NCI-H524 treated with DMSO at 0.1 percent for 48 hours (cell line): ENCODE measurements at regions not wholly inside any gene's neighbourhood (a gene's known extent, or its start where the extent isn't known, plus 50 kb on each side); places are given as distances from the start of the nearest gene placed in this dataset.
A peak's percentile ranks its signal among the peaks of the same experiment; 100 is the strongest.
"Not testable (repeated sequence)": the region's sequence is repeated elsewhere in the genome, so short reads cannot be mapped to it uniquely, and the experiment has no call there.

ENCODE experiments used
- DNase-seq: peaks from one replicate; lab custom pipeline; 2025; lab: John Stamatoyannopoulos, UW

DNA sequence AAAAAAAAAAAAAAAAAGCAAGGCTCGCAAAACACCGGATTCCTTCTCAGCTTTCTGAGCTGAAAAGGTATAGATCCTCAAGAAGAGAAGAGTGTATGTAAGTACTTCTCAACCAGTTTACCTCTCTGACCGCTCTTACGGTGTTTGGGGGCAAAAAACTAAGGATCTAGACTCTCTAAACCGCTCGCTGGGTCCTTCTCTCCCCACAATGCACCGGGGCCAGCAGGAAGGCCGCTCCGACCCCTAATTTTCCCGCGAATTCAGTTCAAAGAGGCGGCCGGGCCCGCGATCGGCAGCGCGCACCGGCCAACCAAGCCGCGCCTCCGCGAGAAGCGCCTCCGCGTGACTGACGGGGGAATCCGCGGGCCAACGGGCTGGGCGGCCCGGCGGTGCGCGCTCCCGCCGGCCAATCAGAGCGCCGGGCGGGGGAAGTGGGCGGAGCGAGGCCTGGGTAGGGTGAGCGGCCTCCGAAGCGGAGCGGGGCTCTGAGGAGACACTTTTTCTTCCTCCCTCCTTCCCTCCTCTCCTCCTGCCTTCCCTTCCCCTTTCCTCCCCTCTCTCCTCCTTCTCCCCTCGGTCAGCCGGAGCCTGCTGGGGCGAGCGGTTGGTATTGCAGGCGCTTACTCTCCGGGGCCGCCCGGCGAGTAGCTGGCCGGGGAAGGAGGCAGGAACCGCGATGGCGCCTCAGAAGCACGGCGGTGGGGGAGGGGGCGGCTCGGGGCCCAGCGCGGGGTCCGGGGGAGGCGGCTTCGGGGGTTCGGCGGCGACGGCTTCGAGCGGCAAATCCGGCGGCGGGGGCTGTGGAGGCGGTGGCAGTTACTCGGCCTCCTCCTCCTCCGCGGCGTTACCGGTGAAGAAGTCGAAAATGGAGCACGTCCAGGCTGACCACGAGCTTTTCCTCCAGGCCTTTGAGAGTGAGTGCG is 93.0 kb downstream of the CRLF3 start:
- DNase-seq = peak; percentile 76

DNA sequence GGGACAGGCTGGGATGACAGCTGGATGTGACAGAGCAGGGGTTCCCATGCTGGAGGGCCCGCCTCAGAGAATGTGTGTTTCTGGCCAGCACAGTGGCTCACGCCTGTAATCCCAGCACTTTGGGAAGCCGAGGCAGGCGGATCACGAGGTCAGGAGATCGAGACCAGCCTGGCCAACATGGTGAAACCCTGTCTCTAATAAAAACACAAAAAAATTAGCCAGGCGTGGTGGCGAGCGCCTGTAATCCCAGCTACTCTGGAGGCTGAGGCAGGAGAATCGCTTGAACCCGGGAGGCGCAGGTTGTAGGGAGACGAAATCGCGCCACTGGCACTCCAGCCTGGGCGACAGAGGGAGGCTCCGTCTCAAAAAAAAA is 93.7 kb downstream of the CRLF3 start:
- DNase-seq = not testable (repeated sequence)

DNA sequence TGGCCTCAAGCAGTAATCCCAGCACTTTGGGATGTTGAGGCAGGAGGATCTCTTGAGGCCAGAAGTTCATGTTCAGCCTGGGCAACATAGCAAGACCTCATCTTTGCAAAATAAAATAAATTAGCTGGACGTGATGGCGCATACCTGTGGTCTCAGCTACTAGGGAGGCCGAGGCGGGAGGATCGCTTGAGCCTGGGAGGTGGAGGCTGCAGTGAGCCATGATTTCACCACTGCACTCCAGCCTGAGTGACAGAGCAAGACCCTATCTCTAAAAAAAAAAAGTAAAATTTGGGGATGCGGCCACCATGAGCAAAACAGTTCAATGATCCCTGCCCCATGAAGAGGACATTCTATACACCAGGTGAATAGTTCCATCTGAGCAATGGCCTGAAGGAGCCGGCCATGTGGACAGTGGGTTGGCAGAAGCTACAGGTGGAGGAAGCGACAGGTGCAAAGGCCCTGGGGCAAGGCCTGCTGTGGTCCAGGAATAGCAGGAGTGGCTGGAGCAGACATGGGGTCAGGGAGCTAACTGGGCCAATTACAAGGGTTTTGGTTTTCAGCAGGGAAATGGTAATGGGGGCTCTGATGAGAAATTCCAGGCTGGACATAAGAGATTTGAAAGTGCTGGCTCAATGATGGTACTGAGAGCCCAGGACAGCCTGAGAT is 94.2 kb downstream of the CRLF3 start:
- not testable (repeated sequence) for DNase-seq

DNA sequence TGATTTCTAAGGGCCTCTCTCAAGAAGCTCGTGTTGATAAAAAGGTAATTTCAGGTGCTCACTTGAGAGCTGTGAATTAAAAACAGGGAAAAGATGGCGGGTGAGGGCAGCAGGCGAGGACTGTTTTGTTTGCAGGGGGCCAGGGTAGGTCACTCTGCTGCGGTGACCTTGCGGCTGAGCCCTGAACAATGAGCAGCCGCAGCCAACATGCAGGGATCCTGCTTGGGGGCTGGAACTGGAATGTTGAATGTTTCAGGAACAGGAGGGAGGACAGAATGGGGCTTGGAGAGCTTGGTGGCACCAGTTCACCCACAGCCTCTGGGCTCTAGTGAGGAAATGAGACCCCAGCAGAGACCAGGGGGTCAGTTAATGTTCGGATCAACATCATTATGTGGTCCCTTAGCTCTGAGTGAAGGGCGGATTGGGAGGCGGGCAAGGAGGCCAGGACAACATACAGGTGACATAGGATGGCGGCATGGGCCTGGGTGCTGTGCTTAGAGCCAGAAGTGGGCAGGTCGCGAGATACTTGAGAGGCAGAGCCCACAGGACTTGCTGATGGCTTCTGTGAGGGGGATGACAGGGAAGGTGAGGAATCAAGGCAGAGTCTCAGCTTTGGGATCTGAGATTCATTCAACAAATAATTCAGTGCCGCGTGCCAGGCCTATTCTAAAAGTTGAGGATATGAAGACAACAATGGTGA is 94.9 kb downstream of the CRLF3 start:
- not testable (repeated sequence) for DNase-seq

DNA sequence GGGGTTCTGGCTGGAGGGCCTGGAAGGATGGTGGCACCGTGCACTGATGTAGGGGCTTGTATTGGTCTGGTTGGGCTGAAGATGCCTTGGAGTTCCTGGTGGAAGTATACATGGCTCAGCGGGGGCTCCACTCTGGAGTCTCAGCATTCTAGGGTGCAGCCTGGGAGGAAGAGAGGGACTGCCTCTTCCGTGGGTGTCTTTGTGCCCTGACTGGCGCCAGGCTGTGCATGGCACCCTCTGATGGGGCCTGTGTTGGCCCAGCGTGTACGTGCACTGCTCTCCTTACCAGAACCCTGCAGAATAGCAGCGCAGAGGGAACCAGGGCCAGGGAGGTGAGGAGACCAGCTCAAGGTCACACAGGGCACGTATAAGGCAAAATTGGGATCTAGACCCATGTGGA is 97.0 kb downstream of the CRLF3 start:
- DNase-seq = not testable (repeated sequence)

DNA sequence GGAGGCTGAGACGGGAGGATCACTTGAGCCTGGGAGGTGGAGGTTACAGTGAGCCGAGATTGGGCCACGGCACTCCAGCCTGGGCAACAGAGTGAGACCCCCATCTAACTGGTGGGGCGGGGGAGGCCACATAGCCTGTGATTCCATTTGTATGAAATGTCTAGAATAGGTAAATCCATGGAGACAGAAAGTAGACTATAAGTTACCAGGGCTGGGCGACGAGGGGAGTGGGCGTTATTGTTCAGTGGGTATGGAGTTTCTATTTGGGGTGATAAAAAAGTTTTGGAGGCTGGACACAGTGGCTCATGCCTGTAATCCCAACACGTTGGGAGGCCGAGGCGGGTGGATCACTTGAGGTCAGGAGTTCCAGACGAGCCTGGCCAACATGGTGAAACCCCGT is 97.8 kb downstream of the CRLF3 start:
- DNase-seq = not testable (repeated sequence)

DNA sequence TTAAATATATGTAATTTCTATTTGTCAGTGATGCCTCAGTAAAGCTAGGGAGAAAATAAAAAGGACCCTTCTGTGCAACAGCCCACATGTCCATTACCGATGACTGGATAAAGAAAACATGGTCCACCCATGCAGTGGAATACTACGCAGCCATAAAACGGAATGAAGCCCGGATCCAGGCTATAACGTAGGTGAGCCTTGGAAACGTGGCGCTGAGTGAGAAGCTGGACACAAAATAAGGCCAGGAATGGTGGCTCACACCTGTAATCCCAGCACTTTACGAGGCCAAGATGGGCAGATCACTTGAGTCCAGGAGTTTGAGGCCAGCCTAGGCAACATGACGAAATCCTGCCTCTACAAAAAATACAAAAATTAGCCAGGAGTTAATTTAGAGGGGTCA is 98.2 kb downstream of the CRLF3 start:
- not testable (repeated sequence) for DNase-seq

DNA sequence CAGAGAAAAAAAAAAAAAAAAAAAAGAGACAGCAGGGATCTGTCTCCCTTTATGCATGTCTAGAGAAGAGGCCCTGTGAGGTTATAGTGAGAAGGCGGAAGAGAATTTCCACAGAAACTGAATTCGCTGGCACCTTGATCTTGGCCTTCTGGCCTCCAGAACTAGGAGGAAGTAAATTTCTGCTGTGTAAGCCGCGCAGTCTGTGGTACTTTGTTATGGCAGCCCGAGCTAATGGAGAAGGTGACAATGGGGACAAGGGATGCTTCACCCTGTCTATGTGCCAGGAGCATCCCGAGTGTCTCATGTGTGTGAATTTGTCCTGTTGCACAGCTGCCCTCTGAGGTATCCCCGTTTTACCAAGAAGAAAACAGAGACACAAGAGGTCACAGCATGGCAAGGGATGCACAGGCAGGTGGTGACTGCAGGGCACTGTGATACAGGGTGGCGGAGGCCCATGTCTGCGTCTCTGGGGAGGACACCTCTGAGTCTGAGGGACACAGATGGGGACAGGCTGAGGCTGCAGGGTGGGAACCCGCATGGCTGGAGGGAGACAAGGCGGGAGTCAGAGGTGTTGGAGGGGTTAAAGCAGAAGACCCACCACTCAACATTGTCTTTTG is 100.3 kb downstream of the CRLF3 start:
- DNase-seq = not testable (repeated sequence)

DNA sequence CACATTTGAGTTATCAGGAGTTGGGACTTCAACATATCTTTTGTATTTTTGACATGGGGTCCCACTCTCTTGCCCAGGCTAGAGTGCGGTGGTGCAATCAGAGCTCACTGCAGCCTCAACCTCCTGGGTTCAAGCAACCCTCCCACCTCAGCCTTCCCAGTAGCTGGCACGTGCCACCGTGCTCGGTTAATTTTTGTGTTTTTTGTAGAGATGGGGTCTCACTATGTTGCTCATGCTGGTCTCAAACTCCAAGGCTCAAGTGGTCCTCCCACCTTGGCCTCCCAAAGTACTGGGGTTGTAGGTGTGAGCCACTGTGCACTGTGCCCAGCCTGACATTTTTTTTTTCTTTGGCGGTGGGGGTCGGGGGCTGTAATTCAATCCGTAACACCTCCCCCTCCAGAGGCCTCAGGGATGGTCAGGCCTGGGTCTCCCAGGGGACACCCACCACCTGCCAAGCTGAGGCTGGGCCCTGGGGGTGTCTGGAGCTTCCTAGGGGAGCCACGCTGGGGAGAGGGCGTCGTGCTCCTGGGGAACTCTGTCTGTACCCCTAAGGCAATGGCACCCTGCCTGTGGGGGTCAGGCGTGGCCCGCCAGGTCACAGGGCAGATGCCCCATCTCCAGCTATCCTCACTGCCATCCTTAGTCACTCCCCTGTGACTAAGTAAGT is 102.2 kb downstream of the CRLF3 start:
- DNase-seq = not testable (repeated sequence)

DNA sequence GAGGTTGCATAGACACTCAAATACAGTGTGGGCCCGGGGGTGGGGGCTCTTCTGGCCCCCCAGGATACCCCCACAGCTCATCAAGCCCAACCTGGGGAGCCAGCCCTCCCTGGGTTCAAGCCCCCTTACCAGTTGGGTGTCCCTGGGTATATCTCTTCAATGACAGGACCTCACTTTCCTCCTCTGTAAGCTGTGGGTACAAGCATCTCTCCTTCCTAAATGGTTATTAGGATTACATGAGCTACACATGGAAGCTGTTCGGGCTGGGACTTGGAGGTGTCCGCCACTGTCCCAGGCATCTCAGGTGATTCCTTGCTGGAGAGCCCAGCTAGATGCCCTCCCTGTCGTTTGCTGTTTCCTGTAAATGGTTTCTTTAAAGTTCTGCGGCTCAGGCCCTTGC is 103.5 kb downstream of the CRLF3 start:
- DNase-seq = not testable (repeated sequence)

DNA sequence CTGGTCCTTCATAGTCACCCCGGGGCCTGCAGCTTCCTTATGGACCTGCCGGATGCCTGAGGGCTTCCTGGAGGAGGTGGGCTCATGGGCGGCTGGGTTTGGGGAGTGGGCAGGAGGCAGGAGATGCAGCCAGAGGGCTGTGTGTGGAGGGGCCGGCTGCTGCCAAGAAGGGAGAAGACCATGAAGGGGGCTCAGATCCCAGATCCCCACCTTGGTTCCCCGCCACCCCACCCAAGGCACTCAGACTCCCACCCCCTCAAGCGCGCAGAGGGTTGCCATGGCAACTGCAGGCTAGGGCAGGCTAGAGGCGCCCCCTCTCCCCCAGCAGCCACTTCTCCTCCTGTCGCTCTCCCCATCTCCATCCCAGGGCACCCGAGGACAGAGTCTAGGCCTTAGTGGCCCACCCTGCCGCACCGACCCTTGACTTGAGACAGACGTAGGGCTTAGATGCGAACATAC is 104.5 kb downstream of the CRLF3 start:
- DNase-seq = no peak

DNA sequence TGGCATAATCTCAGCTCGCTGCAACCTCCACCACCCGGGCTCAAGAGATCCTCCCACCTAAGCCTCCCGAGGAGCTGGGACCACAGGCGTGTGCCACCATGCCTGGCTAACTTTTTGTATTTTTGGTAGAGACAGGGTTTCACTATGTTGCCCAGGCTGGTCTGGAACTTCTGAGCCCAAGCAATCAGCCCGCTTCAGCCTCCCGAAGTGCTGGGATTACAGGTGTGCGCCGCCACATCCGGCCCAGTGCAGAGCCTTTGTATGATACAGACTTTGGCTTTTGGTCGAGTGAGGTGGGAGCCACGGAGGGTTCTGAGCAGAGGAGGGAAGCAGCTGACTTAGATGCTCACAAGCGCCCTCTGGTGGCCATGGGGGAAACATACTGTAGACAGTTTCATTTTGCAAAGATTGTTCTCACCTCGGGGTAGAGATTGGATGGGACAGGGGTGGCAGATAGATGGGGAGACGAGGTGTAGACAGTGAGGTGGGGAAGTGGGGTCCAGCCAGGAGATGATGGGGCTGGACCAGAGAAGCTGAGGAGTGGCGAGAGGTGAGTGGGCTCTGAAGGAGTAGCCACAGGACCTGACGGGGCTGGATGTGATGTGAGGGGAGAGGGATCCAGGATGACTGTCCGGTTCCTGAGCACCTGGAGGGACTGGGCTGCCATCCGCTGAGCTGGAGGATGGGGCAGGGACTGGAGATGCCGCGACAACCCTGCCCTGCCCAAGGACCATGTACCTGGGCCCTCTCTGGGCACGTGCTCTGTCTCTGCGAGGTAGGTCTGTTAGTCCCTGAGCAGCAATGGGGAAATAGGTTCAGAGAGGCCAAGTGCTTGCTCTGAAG is 105.1 kb downstream of the CRLF3 start:
- not testable (repeated sequence) for DNase-seq

DNA sequence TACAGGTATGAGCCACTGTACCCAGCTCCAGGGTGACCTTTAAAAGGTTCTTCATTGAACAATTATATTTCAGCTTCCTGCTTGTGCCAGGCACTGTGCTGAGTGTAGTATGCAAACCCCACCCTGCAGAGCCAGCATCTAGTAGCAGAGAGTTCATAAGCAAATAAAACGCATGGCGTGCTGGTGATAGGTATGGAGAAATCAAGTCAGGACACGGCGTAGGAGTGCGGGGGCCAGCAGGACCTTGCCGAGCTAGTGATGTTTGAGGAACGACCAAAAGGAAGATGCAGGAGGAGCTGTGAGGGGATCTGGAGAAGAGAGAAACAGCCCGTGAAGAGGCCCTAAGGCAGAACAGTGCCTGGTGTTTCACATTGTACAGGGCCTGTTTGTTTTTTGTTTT is 105.8 kb downstream of the CRLF3 start:
- not testable (repeated sequence) for DNase-seq

DNA sequence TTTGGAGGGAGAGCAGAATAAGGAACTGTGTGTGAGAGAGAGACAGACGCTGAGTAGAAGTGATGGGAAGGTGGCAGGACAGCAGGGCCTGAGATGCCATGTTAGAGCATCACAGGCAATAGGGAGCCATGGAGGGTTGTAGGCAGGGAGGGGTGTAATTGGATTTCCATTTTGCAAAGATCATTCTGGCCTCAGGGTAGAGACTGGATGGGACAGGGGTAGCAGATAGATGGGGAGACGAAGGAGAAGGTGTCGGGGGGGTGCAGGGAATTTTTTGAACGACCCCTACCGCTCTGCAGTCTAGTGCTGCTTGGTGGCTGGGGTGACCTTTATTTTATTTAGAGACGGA is 106.4 kb downstream of the CRLF3 start:
- not testable (repeated sequence) for DNase-seq

DNA sequence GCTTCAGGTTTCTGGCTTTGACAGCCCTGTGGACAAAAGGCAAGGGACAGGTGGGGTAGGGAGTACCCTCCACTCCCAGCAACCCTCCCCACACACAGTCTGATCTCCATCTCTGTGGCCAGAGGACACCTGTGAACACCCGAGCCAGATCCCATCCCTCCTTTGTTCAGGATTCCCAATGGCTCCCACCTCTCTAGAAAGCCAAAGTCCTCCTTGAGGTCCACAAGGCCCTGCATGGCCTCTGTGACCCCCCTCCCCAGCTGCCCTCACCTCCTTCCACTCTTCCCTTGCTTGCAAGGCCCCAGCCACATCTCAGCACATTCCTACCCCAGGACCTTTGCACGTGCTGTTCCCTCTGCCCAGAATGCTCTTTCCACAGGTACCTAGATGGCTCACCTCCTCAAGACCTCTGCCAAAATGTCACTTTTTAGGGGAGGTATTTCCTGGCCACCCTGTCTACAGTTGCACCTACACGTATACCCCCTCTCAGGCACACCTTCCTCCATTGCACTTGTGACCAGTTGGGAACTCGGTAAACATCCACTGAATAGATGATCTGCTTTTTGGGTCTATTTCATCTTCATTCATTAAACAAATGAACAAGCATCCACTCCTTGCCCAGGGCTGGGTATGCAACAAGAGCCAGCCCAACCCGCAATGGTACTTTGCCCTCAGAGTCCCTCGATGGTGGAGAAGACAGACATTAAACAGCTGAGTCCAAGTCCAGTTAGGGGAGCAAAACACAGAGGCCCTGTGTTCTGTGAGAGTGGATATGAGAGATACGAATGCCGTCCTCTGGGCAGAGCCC is 107.0 kb downstream of the CRLF3 start:
- DNase-seq = no peak

DNA sequence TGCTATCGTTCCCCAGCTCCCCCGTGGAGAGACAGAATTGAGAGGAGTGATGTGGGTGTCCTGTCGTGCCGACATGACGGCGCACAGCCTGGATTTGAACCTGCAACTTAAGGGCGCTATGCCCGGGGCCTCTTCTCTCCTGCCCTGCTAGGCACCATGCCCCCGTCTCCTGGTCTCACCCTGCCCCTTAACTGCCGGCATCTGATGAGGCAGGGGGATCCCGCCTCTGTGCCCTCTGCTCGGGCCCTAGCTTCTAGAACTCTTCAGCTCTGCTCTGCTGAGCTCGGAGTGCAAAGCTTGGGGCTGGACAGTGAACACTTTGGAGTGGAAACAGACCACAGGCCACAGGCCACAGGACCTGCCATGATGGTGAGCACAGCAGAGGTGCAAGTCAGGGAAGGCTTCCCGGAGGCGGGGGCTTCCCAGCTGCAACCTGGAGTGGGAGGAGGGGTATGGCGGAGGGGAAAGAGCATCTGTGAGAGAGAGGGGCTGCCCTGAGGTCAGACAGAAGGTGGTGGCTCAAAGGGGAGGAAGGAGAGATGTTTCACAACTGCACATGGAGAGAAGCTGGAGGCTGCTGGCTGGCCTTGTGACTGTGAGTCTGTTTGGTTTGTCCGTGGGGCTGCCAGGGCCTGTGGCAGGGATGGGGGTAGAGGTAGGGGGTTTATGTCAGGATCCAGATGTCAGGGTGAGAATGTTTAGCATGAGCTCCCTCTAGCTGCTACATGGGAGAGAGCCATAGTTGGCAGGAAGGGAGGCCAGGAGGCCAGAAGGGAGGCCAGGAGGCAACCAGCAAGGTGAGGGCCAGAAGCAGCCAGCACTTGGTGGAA is 107.8 kb downstream of the CRLF3 start:
- no peak for DNase-seq

DNA sequence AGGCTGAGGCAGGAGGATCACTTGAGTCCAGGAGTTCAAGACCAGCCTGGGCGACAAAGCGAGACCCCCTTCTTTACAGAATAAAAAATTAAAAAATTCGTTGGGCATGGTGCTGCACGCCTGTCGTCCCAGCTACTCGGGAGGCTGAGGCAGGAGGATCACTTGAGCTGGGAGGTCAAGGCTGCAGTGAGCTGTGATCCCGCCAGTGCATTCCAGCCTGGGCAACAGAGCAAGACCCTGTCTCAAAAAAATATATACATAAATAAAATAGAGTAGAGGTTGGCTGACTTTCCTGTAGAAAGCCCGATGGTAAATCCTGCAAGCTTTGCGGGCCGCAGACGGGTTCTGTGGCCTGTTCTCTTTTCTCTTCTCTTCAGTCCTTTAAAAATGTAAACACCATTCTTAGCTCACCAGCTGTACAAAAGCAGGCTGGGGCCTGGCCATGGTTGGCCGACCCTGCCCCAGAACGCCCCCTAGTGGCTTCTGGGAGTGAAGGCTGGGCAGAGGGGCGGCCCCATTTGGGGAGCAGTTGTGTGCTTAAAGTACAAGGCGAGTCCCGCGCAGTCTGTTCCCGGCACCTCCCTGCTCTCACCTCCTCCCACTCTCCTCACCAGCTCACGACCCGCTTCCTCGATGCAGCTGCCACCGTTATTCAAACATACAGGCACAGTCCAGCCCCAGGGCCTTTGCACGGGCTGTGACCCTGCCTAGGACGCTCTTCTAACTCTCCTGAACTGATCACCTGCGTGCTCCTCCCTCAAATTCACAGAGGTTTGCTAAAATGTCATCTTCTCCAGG is 109.5 kb downstream of the CRLF3 start:
- not testable (repeated sequence) for DNase-seq

DNA sequence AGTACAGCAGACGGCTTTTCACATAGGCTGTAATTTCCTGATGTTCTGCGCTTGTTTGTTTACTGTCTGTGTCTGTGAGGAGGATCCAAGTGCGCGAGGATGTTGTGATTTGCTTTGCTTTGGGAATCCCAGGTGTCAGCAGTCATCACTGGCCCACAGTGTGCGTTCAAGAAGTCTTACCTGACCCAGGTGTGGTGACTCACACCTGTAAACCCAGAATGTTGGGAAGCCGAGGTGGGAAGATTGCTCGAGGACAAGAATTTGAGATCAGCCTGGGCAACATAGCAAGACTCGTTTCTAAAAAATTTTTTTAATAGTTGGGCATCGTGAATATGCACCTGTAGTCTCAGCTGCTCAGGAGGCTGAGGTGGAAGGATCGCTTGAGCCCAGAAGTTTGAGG is 110.7 kb downstream of the CRLF3 start:
- not testable (repeated sequence) for DNase-seq
